ENCODE measurements at regions not wholly inside any gene's neighbourhood (a gene's known extent, or its start where the extent isn't known, plus 50 kb on each side); places are given as distances from the start of the nearest gene placed in this dataset.

- no peak for TF ChIP-seq FOXA1 (IDR thresholded peaks at IDR 0.05)
- TF ChIP-seq BHLHE40 (IDR thresholded peaks at IDR 0.05; ENCODE audit: borderline replicate concordance) = no peak
- no peak for TF ChIP-seq HDGF (IDR thresholded peaks at IDR 0.05; ENCODE audit: borderline replicate concordance)
- no peak for TF ChIP-seq TARDBP (IDR thresholded peaks at IDR 0.05)
- TF ChIP-seq PKNOX1 (IDR thresholded peaks at IDR 0.05) = no peak
- no peak for TF ChIP-seq SP1 (IDR thresholded peaks at IDR 0.05)
- no peak for TF ChIP-seq NFRKB (IDR thresholded peaks at IDR 0.05)
- TF ChIP-seq ZNF384 (IDR thresholded peaks at IDR 0.05) = no peak
These were observed 208.5 kb upstream of the RPL34 start for GRCh38 chr4:108411836-108412235.
